ENCODE measurements at regions not wholly inside any gene's neighbourhood (a gene's known extent, or its start where the extent isn't known, plus 50 kb on each side); places are given as distances from the start of the nearest gene placed in this dataset.

DNA sequence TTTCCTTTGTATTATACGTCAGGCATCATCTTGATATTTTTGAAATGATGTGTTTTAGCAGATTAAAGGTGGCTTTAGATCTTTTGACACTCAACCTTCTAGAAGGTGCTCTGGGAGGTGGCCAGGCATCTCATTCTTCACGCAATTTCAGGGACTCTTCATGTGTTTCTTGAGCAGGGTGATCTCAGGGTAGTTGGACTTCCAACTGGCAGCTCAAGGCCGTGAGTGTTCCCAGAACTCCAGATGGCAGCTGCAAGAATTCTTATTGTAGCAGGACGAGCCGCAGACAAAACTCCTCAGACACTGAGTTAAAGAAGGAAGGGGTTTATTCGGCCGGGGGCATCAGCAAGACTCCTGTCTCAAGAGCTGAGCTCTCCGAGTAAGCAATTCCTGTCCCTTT is 82.5 kb upstream of the UBAC2 start:
- H3K4me1 ChIP-seq (ENCODE audit: control insufficient read depth in 1 of 2, insufficient read depth in 2 of 2, low read length in 2 of 2), result no peaks in the 10 kb centered on the region
- ChIA-PET POLR2A (no interaction called here), CTCF (interaction anchor here (0.7 kb wide), 1 partner anchor 148 kb away, joined by 3 read pairs; no protein-coding TSS in a partner anchor), RAD21 (ENCODE audit: low non-redundant PET in 1 of 2, low total read pairs in 2 of 2, uncharacterized antibody in 2 of 2, unreplicated experiment in 2 of 2) (no interaction called here)
- ATAC-seq (no peak), DNase-seq (ENCODE audit: low read depth, low spot score) (no peak)
- H3K4me2 ChIP-seq (ENCODE audit: low read length), result no peak overlapping the region
- TF ChIP-seq EZH2 (IDR thresholded peaks at IDR 0.05), result no peak
- no peak for TF ChIP-seq FOSL1 (IDR thresholded peaks at IDR 0.05; ENCODE audit: low read depth)
- no peak for TF ChIP-seq ZNF274 (IDR thresholded peaks at IDR 0.05; ENCODE audit: low read depth, low read length)
- TF ChIP-seq, protein P1, sequence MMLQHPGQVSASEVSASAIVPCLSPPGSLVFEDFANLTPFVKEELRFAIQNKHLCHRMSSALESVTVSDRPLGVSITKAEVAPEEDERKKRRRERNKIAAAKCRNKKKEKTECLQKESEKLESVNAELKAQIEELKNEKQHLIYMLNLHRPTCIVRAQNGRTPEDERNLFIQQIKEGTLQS (IDR thresholded peaks at IDR 0.05), result no peak
- no peak for TF ChIP-seq ELF1 (IDR thresholded peaks at IDR 0.05; ENCODE audit: borderline replicate concordance, low read depth)
- TF ChIP-seq, protein P2, sequence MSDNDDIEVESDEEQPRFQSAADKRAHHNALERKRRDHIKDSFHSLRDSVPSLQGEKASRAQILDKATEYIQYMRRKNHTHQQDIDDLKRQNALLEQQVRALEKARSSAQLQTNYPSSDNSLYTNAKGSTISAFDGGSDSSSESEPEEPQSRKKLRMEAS (IDR thresholded peaks at IDR 0.05), result no peak
- TF ChIP-seq EZH2phosphoT487 (IDR thresholded peaks at IDR 0.05; ENCODE audit: borderline replicate concordance), result no peak
- TF ChIP-seq CTCF (IDR thresholded peaks at IDR 0.05 in 2 of 3, conservative IDR thresholded peaks at IDR 0.05 in 1 of 3; ENCODE audit: borderline replicate concordance in 1 of 3, insufficient read depth in 1 of 3, low read depth in 2 of 3, low read length in 2 of 3), result no peak
- TF ChIP-seq YY1 (IDR thresholded peaks at IDR 0.05; ENCODE audit: extremely low read depth, insufficient replicate concordance, low read depth, low read length), result no peak
- TF ChIP-seq POLR2AphosphoS5 (IDR thresholded peaks at IDR 0.05; ENCODE audit: low read depth, low read length), result no peak
- no peak for TF ChIP-seq SIN3A (IDR thresholded peaks at IDR 0.05; ENCODE audit: low read depth)
- no peak for TF ChIP-seq EGR1 (IDR thresholded peaks at IDR 0.05; ENCODE audit: low read depth)
- TF ChIP-seq CBX3 (IDR thresholded peaks at IDR 0.05; ENCODE audit: low read depth), result no peak
- no peak for TF ChIP-seq CEBPB (IDR thresholded peaks at IDR 0.05; ENCODE audit: low read depth)
- no TSS peak for BruUV-seq (replicated peaks)
- no peak overlapping the region for H2AFZ ChIP-seq (ENCODE audit: low read depth, low read length, poor library complexity, severe bottlenecking)
- H3K9me3 ChIP-seq (ENCODE audit: control insufficient read depth in 1 of 2, insufficient read depth in 1 of 2, low read depth in 1 of 2, low read length in 2 of 2), result no peaks in the 10 kb centered on the region
- H3K4me3 ChIP-seq (replicated peaks in 1 of 2; ENCODE audit: low read depth in 1 of 2, low read length in 2 of 2), result no peak overlapping the region
- no peak overlapping the region for H3K9ac ChIP-seq (ENCODE audit: low read length)
- H4K20me1 ChIP-seq (ENCODE audit: insufficient read depth), result no peaks in the 10 kb centered on the region
- H3K27ac ChIP-seq (ENCODE audit: low read depth, low read length), result no peak overlapping the region
- no peaks in the 10 kb centered on the region for H3K27me3 ChIP-seq (ENCODE audit: insufficient read depth, low read length)
- H3K9me2 ChIP-seq (ENCODE audit: insufficient read depth), result no peaks in the 10 kb centered on the region
- intact Hi-C loops (cut with micrococcal nuclease), result no loop called here
- no peaks in the 10 kb centered on the region for H3K79me2 ChIP-seq (ENCODE audit: insufficient read depth, low read length)
- H3K36me3 ChIP-seq (ENCODE audit: control insufficient read depth in 1 of 2, insufficient read depth in 2 of 2, low read length in 2 of 2), result no peaks in the 10 kb centered on the region

Data from HCT116 (cell line).